Ovary (tissue), 3 donors: ENCODE measurements at regions not wholly inside any gene's neighbourhood (a gene's known extent, or its start where the extent isn't known, plus 50 kb on each side); places are given as distances from the start of the nearest gene placed in this dataset.

ENCODE experiments used
- EP300 ChIP-seq: sonication (generic); formaldehyde crosslinking; IDR thresholded peaks from one replicate; pipeline ENCODE4 v1.6.1; 2017; ENCODE audit warnings: antibody characterized with exemption
- TF ChIP-seq, protein P1 (sequence below), 3 donors: fragments of 450-650 bp in 2 of 3; fragments of 200-600 bp in 1 of 3; IDR thresholded peaks; one replicate each; pipeline versions ENCODE4 v1.5.1 to v1.8.0; 2016 to 2022; ENCODE audit warnings: antibody characterized with exemption in 3 of 3, mild to moderate bottlenecking in 1 of 3
- donor health status: DM: no; HTN: no; CAD: no.

DNA sequence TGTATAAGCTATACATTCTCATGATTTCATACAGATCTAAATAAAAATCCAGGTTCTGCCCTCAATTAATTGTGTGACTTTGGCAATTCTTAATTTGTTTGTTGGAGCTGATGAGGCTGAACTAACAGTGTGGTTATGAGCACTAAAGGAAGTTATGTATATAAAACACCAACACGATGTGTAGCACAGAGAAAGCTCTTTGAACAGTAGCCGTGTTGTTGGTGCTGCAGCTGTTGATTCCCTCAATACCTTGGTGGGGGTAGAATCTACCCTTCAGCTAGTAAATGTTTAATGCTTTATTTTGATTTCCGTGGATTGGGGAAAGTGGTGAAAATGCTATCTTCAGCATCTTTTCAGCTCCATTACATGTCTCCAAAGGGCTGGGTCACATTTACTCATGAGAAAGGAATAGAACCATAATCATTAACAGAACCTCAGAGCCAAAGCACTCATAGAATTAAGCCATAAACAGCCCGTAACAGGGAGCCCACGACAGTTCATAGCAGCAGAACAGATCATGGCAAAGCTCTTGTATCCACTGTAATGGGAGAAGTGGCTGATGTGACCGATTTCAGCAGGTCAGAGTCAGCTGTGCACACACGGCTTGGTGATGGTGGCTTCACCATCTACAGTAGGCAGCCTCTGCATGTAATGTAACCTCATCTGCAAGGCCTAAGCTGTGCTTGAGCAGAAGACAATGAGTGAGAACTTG lies 332.7 kb downstream of the DIRAS2 start:
- TF ChIP-seq, protein P1, sequence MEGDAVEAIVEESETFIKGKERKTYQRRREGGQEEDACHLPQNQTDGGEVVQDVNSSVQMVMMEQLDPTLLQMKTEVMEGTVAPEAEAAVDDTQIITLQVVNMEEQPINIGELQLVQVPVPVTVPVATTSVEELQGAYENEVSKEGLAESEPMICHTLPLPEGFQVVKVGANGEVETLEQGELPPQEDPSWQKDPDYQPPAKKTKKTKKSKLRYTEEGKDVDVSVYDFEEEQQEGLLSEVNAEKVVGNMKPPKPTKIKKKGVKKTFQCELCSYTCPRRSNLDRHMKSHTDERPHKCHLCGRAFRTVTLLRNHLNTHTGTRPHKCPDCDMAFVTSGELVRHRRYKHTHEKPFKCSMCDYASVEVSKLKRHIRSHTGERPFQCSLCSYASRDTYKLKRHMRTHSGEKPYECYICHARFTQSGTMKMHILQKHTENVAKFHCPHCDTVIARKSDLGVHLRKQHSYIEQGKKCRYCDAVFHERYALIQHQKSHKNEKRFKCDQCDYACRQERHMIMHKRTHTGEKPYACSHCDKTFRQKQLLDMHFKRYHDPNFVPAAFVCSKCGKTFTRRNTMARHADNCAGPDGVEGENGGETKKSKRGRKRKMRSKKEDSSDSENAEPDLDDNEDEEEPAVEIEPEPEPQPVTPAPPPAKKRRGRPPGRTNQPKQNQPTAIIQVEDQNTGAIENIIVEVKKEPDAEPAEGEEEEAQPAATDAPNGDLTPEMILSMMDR (IDR thresholded peaks at IDR 0.05): no peak
- TF ChIP-seq EP300: no peak
